Neural crest cell (in vitro differentiated cells): ENCODE measurements at regions not wholly inside any gene's neighbourhood (a gene's known extent, or its start where the extent isn't known, plus 50 kb on each side); places are given as distances from the start of the nearest gene placed in this dataset.

Source experiments
- DNase-seq: peaks from one replicate; pipeline ENCODE4 v3.0.0; 2021; ENCODE audit warnings: low read depth, mixed read lengths, low spot score
- H3K27ac Mint-ChIP-seq: one replicate; pipeline ENCODE4 v1.8.0; 2021; ENCODE audit warnings: mild to moderate bottlenecking, mixed read lengths; ENCODE audit not compliant: unreplicated experiment
- H3K27me3 Mint-ChIP-seq: 2 replicates; pipeline ENCODE4 v1.8.0; 2021; ENCODE audit warnings: low read depth, mild to moderate bottlenecking, mixed read lengths
- H3K36me3 Mint-ChIP-seq: 2 replicates; pipeline ENCODE4 v1.8.0; 2021; ENCODE audit warnings: low read depth, mild to moderate bottlenecking, mixed read lengths
- H3K4me1 Mint-ChIP-seq: 2 replicates; pipeline ENCODE4 v1.8.0; 2021; ENCODE audit warnings: mixed read lengths
- H3K4me3 Mint-ChIP-seq: one replicate; pipeline ENCODE4 v1.8.0; 2021; ENCODE audit warnings: mild to moderate bottlenecking, mixed read lengths
- H3K9me3 Mint-ChIP-seq: 2 replicates; pipeline ENCODE4 v1.8.0; 2021; ENCODE audit warnings: mixed read lengths
- CTCF ChIP-seq: fragments of 200-600 bp; sonication (generic); conservative IDR thresholded peaks from 2 replicates; pipeline ENCODE4 v1.5.0; 2021; ENCODE audit warnings: antibody characterized with exemption, mild to moderate bottlenecking

GRCh38 chr6:99019381-99019780 lies 71.6 kb upstream of the FBXL4 start:
- Mint-ChIP-seq H3K27ac (no peak overlapping the region), H3K36me3 (no peaks in the 10 kb centered on the region), H3K4me1 (no peaks in the 10 kb centered on the region), H3K27me3 (no peaks in the 10 kb centered on the region), H3K9me3 (peaks cover 2% of the 10 kb centered on the region), H3K4me3 (no peak overlapping the region)
- no peak for DNase-seq
- TF ChIP-seq CTCF, result no peak

GRCh38 chr6:99017150-99017549 lies 69.4 kb upstream of the FBXL4 start:
- H3K27ac Mint-ChIP-seq, result no peak overlapping the region
- DNase-seq, result no peak
- H3K4me3 Mint-ChIP-seq, result no peak overlapping the region
- H3K36me3 Mint-ChIP-seq, result no peaks in the 10 kb centered on the region
- H3K4me1 Mint-ChIP-seq, result no peaks in the 10 kb centered on the region
- TF ChIP-seq CTCF, result no peak
- peaks cover 2% of the 10 kb centered on the region for H3K9me3 Mint-ChIP-seq
- H3K27me3 Mint-ChIP-seq, result no peaks in the 10 kb centered on the region

- TF ChIP-seq CTCF, result no peak
Measured at GRCh38 chr6:99016355-99016754, 68.6 kb upstream of the FBXL4 start.

GRCh38 chr6:99014061-99014460 lies 66.3 kb upstream of the FBXL4 start:
- no peaks in the 10 kb centered on the region for H3K36me3 Mint-ChIP-seq
- H3K9me3 Mint-ChIP-seq, result peaks cover 2% of the 10 kb centered on the region
- H3K27ac Mint-ChIP-seq, result no peak overlapping the region
- no peaks in the 10 kb centered on the region for H3K27me3 Mint-ChIP-seq
- TF ChIP-seq CTCF, result no peak
- H3K4me3 Mint-ChIP-seq, result no peak overlapping the region
- H3K4me1 Mint-ChIP-seq, result no peaks in the 10 kb centered on the region
- no peak for DNase-seq

More at GRCh38 chr6:99016355-99016754, 68.6 kb upstream of the FBXL4 start:
- Mint-ChIP-seq H3K27me3 (no peaks in the 10 kb centered on the region), H3K9me3 (peaks cover 2% of the 10 kb centered on the region), H3K4me1 (no peaks in the 10 kb centered on the region), H3K27ac (no peak overlapping the region), H3K4me3 (no peak overlapping the region), H3K36me3 (no peaks in the 10 kb centered on the region)
- no peak for DNase-seq

GRCh38 chr6:99013661-99014060 lies 65.9 kb upstream of the FBXL4 start:
- Mint-ChIP-seq H3K4me3 (no peak overlapping the region), H3K27me3 (no peaks in the 10 kb centered on the region), H3K9me3 (peaks cover 2% of the 10 kb centered on the region), H3K27ac (no peak overlapping the region), H3K4me1 (no peaks in the 10 kb centered on the region), H3K36me3 (no peaks in the 10 kb centered on the region)
- DNase-seq, result no peak
- TF ChIP-seq CTCF, result no peak

- H3K9me3 Mint-ChIP-seq, result peaks cover 2% of the 10 kb centered on the region
- no peak overlapping the region for H3K4me3 Mint-ChIP-seq
- no peak for DNase-seq
- TF ChIP-seq CTCF, result no peak
- no peaks in the 10 kb centered on the region for H3K27me3 Mint-ChIP-seq
- H3K4me1 Mint-ChIP-seq, result no peaks in the 10 kb centered on the region
- no peak overlapping the region for H3K27ac Mint-ChIP-seq
- no peaks in the 10 kb centered on the region for H3K36me3 Mint-ChIP-seq
Measured at GRCh38 chr6:99013145-99013544, 65.4 kb upstream of the FBXL4 start.
